Astrocyte (in vitro differentiated cells and primary cell): ENCODE measurements at regions not wholly inside any gene's neighbourhood (a gene's known extent, or its start where the extent isn't known, plus 50 kb on each side); places are given as distances from the start of the nearest gene placed in this dataset.

Source experiments
- DNase-seq: peaks from one replicate; pipeline ENCODE4 v3.0.0-alpha.2; 2010; ENCODE audit warnings: low read depth
- FAIRE-seq: peaks from 2 replicates; lab custom pipeline; 2011; peaks lifted over from hg19 to GRCh38; lab: Jason Lieb, UNC
- H2AFZ ChIP-seq: 2 replicates; pipeline ENCODE4 v1.6.0; 2012; ENCODE audit warnings: low read depth, low read length, inconsistent platforms
- H3K27ac ChIP-seq: 2 replicates; pipeline ENCODE4 v1.5.1; 2011; ENCODE audit warnings: low read depth, low read length, inconsistent platforms
- H3K27me3 ChIP-seq: 2 replicates; pipeline ENCODE4 v1.6.0; 2011; ENCODE audit warnings: low read length, inconsistent platforms; ENCODE audit not compliant: insufficient read depth
- H3K36me3 ChIP-seq: 2 replicates; pipeline ENCODE4 v1.5.1; 2011; ENCODE audit warnings: low read length, inconsistent platforms; ENCODE audit not compliant: insufficient read depth
- H3K4me1 ChIP-seq: 2 replicates; pipeline ENCODE4 v1.5.1; 2011; ENCODE audit warnings: low read length, inconsistent platforms; ENCODE audit not compliant: insufficient read depth
- H3K4me2 ChIP-seq: 2 replicates; pipeline ENCODE4 v1.6.0; 2012; ENCODE audit warnings: low read length, inconsistent platforms
- H3K4me3 ChIP-seq: 2 replicates; pipeline ENCODE4 v1.5.1; 2011; ENCODE audit warnings: low read depth, mild to moderate bottlenecking, low read length, inconsistent platforms; ENCODE audit not compliant: insufficient read depth
- H3K79me2 ChIP-seq: 2 replicates; pipeline ENCODE4 v1.6.0; 2012; ENCODE audit warnings: mild to moderate bottlenecking, low read length, inconsistent platforms; ENCODE audit not compliant: insufficient read depth
- H3K9ac ChIP-seq: 2 replicates; pipeline ENCODE4 v1.6.0; 2012; ENCODE audit warnings: mild to moderate bottlenecking, low read length, inconsistent platforms
- H3K9me3 ChIP-seq: 2 replicates; pipeline ENCODE4 v1.5.1; 2012; ENCODE audit warnings: low read depth, mild to moderate bottlenecking, low read length, inconsistent platforms; ENCODE audit not compliant: insufficient read depth
- H4K20me1 ChIP-seq: 2 replicates; pipeline ENCODE4 v1.6.0; 2012; ENCODE audit warnings: low read length, inconsistent platforms; ENCODE audit not compliant: insufficient read depth
- H3K27ac Mint-ChIP-seq: one replicate; pipeline ENCODE4 v1.8.0; 2021; ENCODE audit warnings: mild to moderate bottlenecking, mixed read lengths; ENCODE audit not compliant: unreplicated experiment
- H3K27me3 Mint-ChIP-seq: one replicate; pipeline ENCODE4 v1.8.0; 2021; ENCODE audit warnings: low read depth, mixed read lengths; ENCODE audit not compliant: unreplicated experiment
- H3K36me3 Mint-ChIP-seq: one replicate; pipeline ENCODE4 v1.8.0; 2021; ENCODE audit warnings: low read depth, mixed read lengths; ENCODE audit not compliant: unreplicated experiment
- H3K4me1 Mint-ChIP-seq: one replicate; pipeline ENCODE4 v1.8.0; 2021; ENCODE audit warnings: low read depth, mixed read lengths; ENCODE audit not compliant: unreplicated experiment
- H3K4me3 Mint-ChIP-seq: one replicate; pipeline ENCODE4 v1.8.0; 2021; ENCODE audit warnings: mild to moderate bottlenecking, moderate library complexity, mixed read lengths; ENCODE audit not compliant: unreplicated experiment
- H3K9me3 Mint-ChIP-seq: one replicate; pipeline ENCODE4 v1.8.0; 2021; ENCODE audit warnings: mild to moderate bottlenecking, mixed read lengths; ENCODE audit not compliant: unreplicated experiment
- EZH2 ChIP-seq: IDR thresholded peaks from 2 replicates; pipeline ENCODE4 v1.6.1; 2012; ENCODE audit warnings: mild to moderate bottlenecking, low read length, inconsistent platforms; ENCODE audit not compliant: insufficient read depth
- TF ChIP-seq, protein P1 (sequence below): IDR thresholded peaks from 2 replicates; pipeline ENCODE4 v1.5.1; 2011; ENCODE audit warnings: low read depth, mild to moderate bottlenecking, inconsistent platforms, low read length, moderate library complexity; ENCODE audit not compliant: insufficient read depth

GRCh38 chr22:48897645-48898370 is 929.9 kb downstream of the BRD1 start:
- no peak overlapping the region for H3K9ac ChIP-seq
- no peaks in the 10 kb centered on the region for H3K9me3 Mint-ChIP-seq
- no peaks in the 10 kb centered on the region for H3K9me3 ChIP-seq
- H3K4me3 ChIP-seq: no peak overlapping the region
- peaks cover 1% of the 10 kb centered on the region for H3K36me3 Mint-ChIP-seq
- H4K20me1 ChIP-seq: no peaks in the 10 kb centered on the region
- no peak overlapping the region for H3K4me2 ChIP-seq
- H3K27ac Mint-ChIP-seq: no peak overlapping the region
- DNase-seq: no peak
- TF ChIP-seq, protein P1, sequence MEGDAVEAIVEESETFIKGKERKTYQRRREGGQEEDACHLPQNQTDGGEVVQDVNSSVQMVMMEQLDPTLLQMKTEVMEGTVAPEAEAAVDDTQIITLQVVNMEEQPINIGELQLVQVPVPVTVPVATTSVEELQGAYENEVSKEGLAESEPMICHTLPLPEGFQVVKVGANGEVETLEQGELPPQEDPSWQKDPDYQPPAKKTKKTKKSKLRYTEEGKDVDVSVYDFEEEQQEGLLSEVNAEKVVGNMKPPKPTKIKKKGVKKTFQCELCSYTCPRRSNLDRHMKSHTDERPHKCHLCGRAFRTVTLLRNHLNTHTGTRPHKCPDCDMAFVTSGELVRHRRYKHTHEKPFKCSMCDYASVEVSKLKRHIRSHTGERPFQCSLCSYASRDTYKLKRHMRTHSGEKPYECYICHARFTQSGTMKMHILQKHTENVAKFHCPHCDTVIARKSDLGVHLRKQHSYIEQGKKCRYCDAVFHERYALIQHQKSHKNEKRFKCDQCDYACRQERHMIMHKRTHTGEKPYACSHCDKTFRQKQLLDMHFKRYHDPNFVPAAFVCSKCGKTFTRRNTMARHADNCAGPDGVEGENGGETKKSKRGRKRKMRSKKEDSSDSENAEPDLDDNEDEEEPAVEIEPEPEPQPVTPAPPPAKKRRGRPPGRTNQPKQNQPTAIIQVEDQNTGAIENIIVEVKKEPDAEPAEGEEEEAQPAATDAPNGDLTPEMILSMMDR: no peak
- TF ChIP-seq EZH2: no peak
- H3K4me1 Mint-ChIP-seq: peaks cover 2% of the 10 kb centered on the region
- peaks cover 49% of the 10 kb centered on the region for H3K27me3 Mint-ChIP-seq
- H2AFZ ChIP-seq: no peak overlapping the region
- no peaks in the 10 kb centered on the region for H3K4me1 ChIP-seq
- no peaks in the 10 kb centered on the region for H3K79me2 ChIP-seq
- H3K36me3 ChIP-seq: no peaks in the 10 kb centered on the region
- no peak overlapping the region for H3K27ac ChIP-seq
- H3K27me3 ChIP-seq: no peaks in the 10 kb centered on the region
- no peak overlapping the region for H3K4me3 Mint-ChIP-seq
- FAIRE-seq: no peak

GRCh38 chr22:48896766-48897644 is 930.7 kb downstream of the BRD1 start:
- no peak overlapping the region for H3K4me3 Mint-ChIP-seq
- H3K27ac ChIP-seq: no peak overlapping the region
- no peaks in the 10 kb centered on the region for H3K4me1 ChIP-seq
- H3K27ac Mint-ChIP-seq: no peak overlapping the region
- no peaks in the 10 kb centered on the region for H3K9me3 Mint-ChIP-seq
- H3K4me3 ChIP-seq: no peak overlapping the region
- H2AFZ ChIP-seq: no peak overlapping the region
- H3K4me1 Mint-ChIP-seq: peaks cover 2% of the 10 kb centered on the region
- H3K9ac ChIP-seq: no peak overlapping the region
- H3K27me3 Mint-ChIP-seq: peaks cover 53% of the 10 kb centered on the region
- peaks cover 1% of the 10 kb centered on the region for H3K9me3 ChIP-seq
- DNase-seq: no peak
- no peak for TF ChIP-seq EZH2
- TF ChIP-seq, protein P1: no peak
- H3K4me2 ChIP-seq: no peak overlapping the region
- no peaks in the 10 kb centered on the region for H4K20me1 ChIP-seq
- no peak for FAIRE-seq
- H3K79me2 ChIP-seq: no peaks in the 10 kb centered on the region
- H3K36me3 Mint-ChIP-seq: peaks cover 1% of the 10 kb centered on the region
- H3K36me3 ChIP-seq: no peaks in the 10 kb centered on the region
- H3K27me3 ChIP-seq: no peaks in the 10 kb centered on the region
